T-cell (primary cell): ENCODE measurements at regions not wholly inside any gene's neighbourhood (a gene's known extent, or its start where the extent isn't known, plus 50 kb on each side); places are given as distances from the start of the nearest gene placed in this dataset.

ENCODE experiments used
- ATAC-seq, 4 experiments: fragments of 200-7000 bp in 3 of 4; fragments of 150-1000 bp in 1 of 4; cut with Tn5 transposase; replicated peaks in 1 of 4; 1 replicate in 3 of 4; 2 replicates in 1 of 4; pipeline ENCODE4 v1.10.0; 2021; ENCODE audit warnings: moderate library complexity in 3 of 4, mild to moderate bottlenecking in 2 of 4, moderate number of reproducible peaks in 1 of 4
- CTCF ChIA-PET, 2 donors: fragments of 300-600 bp; sonication (Branson Sonifier 250); formaldehyde crosslinking; loops; one replicate each; lab custom pipeline; 2022; ENCODE audit warnings: antibody characterized with exemption in 2 of 2; lab: Charles Lee
- POLR2A ChIA-PET, 2 donors: fragments of 300-600 bp; sonication (Branson Sonifier 250); formaldehyde crosslinking; loops; one replicate each; lab custom pipeline; 2022; ENCODE audit warnings: antibody characterized with exemption in 2 of 2; lab: Charles Lee
- DNase-seq, 35 experiments: peaks; one replicate each; pipeline versions ENCODE4 v3.0.0 to v3.0.0-alpha.2; 2013 to 2023
- H3K27ac ChIP-seq: one replicate; pipeline ENCODE4 v1.5.1; 2013; ENCODE audit warnings: low read length
- H3K27me3 ChIP-seq, 2 experiments: replicated peaks in 1 of 2; 1 replicate in 1 of 2; 2 replicates in 1 of 2; pipeline versions ENCODE4 v1.6.1 to v1.7.0; 2013; ENCODE audit warnings: low read length in 1 of 2, mixed read lengths in 1 of 2; ENCODE audit not compliant: control insufficient read depth in 2 of 2, insufficient read depth in 2 of 2; ENCODE audit errors: extremely low read depth in 1 of 2
- H3K36me3 ChIP-seq, 2 donors: 1 replicate in 1 of 2; 2 replicates in 1 of 2; pipeline versions ENCODE4 v1.6.1 to v1.7.0; 2013; ENCODE audit warnings: low read length in 1 of 2; ENCODE audit not compliant: control insufficient read depth in 2 of 2, insufficient read depth in 1 of 2; ENCODE audit errors: extremely low read depth in 1 of 2
- H3K4me1 ChIP-seq, 2 experiments: 1 replicate in 1 of 2; 2 replicates in 1 of 2; pipeline versions ENCODE4 v1.6.1 to v1.7.0; 2013; ENCODE audit warnings: low read length in 2 of 2, mixed read lengths in 1 of 2; ENCODE audit not compliant: insufficient read depth in 2 of 2, control insufficient read depth in 1 of 2; ENCODE audit errors: extremely low read depth in 1 of 2
- H3K4me3 ChIP-seq, 2 donors: 1 replicate in 1 of 2; 2 replicates in 1 of 2; pipeline versions ENCODE4 v1.5.1 to v1.7.0; 2013; ENCODE audit warnings: mild to moderate bottlenecking in 2 of 2, low read length in 1 of 2, moderate library complexity in 1 of 2; ENCODE audit not compliant: control insufficient read depth in 1 of 2; ENCODE audit errors: extremely low read depth in 1 of 2
- H3K9me3 ChIP-seq: 2 replicates; pipeline ENCODE4 v1.7.0; 2013
- H3K27ac Mint-ChIP-seq, 2 donors: one replicate each; pipeline ENCODE4 v1.8.0; 2020 to 2021; ENCODE audit warnings: mild to moderate bottlenecking in 2 of 2, mixed read lengths in 2 of 2
- H3K27me3 Mint-ChIP-seq, 2 donors: one replicate each; pipeline ENCODE4 v1.8.0; 2021 to 2022; ENCODE audit warnings: mixed read lengths in 2 of 2
- H3K36me3 Mint-ChIP-seq: one replicate; pipeline ENCODE4 v1.8.0; 2021; ENCODE audit warnings: mixed read lengths
- H3K4me1 Mint-ChIP-seq, 3 donors: one replicate each; pipeline ENCODE4 v1.8.0; 2020 to 2022; ENCODE audit warnings: mixed read lengths in 3 of 3, mild to moderate bottlenecking in 1 of 3
- H3K4me3 Mint-ChIP-seq, 3 donors: one replicate each; pipeline ENCODE4 v1.8.0; 2020 to 2022; ENCODE audit warnings: mild to moderate bottlenecking in 3 of 3, mixed read lengths in 3 of 3, moderate library complexity in 3 of 3
- H3K9me3 Mint-ChIP-seq, 3 donors: one replicate each; pipeline ENCODE4 v1.8.0; 2020 to 2022; ENCODE audit warnings: mixed read lengths in 3 of 3
- WGBS: methylation state at CpG from one replicate; pipeline ENCODE4 v1.1.5; 2013; ENCODE audit warnings: missing lambda C conversion rate; ENCODE audit not compliant: insufficient coverage; 5-methylcytosine and 5-hydroxymethylcytosine counted together

DNA sequence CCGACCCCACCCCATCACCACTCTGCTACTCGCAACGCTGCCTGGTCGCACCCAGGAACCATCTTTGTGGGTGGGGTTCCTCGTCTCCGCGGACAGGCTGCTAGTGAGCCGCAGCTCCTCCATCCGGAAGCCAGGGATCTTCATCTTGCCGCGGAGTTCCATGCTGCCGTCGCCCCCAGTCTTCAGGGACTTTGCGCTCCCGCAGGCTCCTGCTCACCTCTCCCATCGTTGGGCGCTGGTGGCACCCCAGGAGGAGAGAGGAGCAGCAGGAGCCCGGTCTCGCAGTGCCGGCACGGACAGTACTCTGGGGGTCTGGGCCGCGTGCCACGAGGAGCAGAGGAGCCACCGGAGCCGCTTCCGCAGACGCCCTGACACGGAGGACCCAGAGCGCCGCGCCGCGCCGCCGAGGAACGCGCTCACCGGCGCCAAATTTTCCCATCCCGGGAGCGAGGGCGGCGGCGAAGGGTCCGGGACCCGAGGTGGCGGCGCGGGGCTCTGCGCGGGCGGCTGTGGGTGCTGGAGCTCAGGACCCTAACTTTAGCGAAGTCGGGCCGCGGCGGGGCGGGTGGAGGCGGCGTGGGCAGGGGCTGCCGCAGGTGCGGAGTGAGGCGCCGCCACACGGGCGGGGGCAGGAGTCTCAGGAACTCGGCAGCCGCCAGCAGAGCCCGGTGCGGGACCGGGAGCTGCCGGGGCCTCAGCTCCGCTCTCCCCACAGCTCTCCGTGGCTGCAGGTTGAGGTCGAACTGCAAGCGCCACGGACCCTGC is 750.1 kb upstream of the SORCS1 start:
- H3K4me3 ChIP-seq, result no peak overlapping the region
- H3K27me3 ChIP-seq, result peaks cover 5 to 8% of the 10 kb centered on the region in 2 experiments
- Mint-ChIP-seq H3K9me3 (peaks cover 5 to 12% (median 12%) of the 10 kb centered on the region in 3 donors), H3K27ac (no peak overlapping the region), H3K27me3 (peaks cover 12 to 15% of the 10 kb centered on the region in 2 donors), H3K36me3 (no peaks in the 10 kb centered on the region), H3K4me3 (no peak overlapping the region), H3K4me1 (no peaks in the 10 kb centered on the region)
- ATAC-seq (no peak), DNase-seq (peak in 2 of 35 experiments; percentile 0 to 2)
- no peak overlapping the region for H3K27ac ChIP-seq
- no peaks in the 10 kb centered on the region for H3K36me3 ChIP-seq
- no peaks in the 10 kb centered on the region for H3K4me1 ChIP-seq
- ChIA-PET POLR2A (no interaction called here), CTCF (no interaction called here)
- WGBS, result 12% methylated on average over 74 of the region's 78 CpGs
- H3K9me3 ChIP-seq, result no peaks in the 10 kb centered on the region

DNA sequence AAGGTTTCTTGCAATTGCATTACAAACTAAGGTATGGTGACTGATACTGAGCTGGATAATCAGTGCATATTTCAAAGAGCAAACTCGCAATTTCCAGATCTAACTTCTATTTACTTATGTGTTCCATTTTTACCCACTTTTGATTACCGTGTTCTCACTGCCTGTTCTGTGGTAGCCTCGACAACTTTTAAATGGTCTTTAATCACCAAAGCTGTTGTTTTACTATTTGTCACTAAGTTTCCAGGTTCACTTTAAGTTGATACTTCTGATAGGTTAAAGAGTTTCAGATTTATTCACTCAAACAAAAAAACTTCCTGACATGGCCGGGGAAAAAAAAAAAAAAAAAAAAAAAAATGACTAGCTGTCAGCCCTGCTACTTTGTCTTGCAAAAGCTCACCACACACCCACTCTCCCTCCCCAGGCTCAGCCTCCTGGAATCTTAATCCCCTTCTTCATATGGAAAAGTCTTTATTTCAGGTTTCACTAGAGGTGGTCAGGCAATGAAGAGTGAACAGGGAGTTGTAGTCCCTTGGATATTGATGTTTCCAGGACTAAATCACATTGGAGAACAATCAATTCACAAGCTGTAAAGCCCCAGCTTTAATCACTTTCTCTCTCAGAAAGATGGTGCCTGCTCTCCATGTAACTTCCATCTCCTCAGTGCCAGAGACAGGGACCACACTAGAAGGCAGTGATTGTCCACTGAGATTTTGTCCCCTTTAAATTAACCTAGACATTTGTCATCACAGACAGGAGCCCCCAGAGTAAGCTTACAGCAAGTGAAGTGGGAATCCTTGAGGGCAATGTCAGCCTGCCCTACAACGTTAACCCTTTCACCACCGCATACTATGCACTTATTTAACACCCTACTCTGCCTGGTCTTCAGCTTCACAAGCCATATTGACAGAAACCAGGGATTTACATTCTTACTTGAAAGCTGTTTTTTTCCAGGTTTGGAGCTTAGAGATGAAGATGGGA is 749.1 kb upstream of the SORCS1 start:
- Histone ChIP-seq H3K4me3 (no peak overlapping the region), H3K36me3 (no peaks in the 10 kb centered on the region), H3K9me3 (no peaks in the 10 kb centered on the region), H3K4me1 (no peaks in the 10 kb centered on the region), H3K27ac (no peak overlapping the region), H3K27me3 (peaks cover 5 to 8% of the 10 kb centered on the region in 2 experiments)
- no CpG with 5 or more reads among the region's 6 CpGs for WGBS
- no peak overlapping the region for H3K27ac Mint-ChIP-seq
- H3K36me3 Mint-ChIP-seq, result no peaks in the 10 kb centered on the region
- CTCF ChIA-PET, result no interaction called here
- DNase-seq (no peak), ATAC-seq (no peak)
- POLR2A ChIA-PET, result no interaction called here
- peaks cover 12 to 15% of the 10 kb centered on the region in 2 donors for H3K27me3 Mint-ChIP-seq
- H3K9me3 Mint-ChIP-seq, result peaks cover 2 to 9% (median 4%) of the 10 kb centered on the region in 3 donors
- H3K4me1 Mint-ChIP-seq, result no peaks in the 10 kb centered on the region
- H3K4me3 Mint-ChIP-seq, result no peak overlapping the region

DNA sequence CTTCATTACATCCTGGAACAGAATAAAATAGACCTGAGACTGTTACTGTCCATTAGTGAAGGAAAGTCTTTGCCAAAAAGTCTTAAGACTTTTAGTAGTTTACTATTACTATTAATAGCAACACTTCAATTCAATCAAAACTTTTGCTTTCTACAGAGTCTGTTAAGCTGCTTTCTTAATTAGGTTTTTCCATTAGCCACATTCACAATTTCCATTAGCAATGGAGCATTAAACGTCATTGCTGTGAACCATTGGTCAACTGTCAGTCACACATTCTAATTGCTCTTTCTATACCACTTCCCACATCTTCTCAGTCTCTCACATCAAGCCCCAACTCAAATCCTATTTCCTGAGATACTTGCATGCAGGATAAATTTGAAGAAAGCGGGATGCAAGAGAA is 736.6 kb upstream of the SORCS1 start:
- no peaks in the 10 kb centered on the region for H3K27me3 Mint-ChIP-seq
- Histone ChIP-seq H3K4me3 (no peak overlapping the region), H3K9me3 (no peaks in the 10 kb centered on the region), H3K27me3 (no peaks in the 10 kb centered on the region), H3K4me1 (no peaks in the 10 kb centered on the region), H3K27ac (no peak overlapping the region), H3K36me3 (no peaks in the 10 kb centered on the region)
- no peak overlapping the region for H3K4me3 Mint-ChIP-seq
- WGBS, result 29% methylated on average over 1 of the region's 2 CpGs
- H3K36me3 Mint-ChIP-seq, result no peaks in the 10 kb centered on the region
- ATAC-seq (no peak), DNase-seq (no peak)
- POLR2A ChIA-PET, result no interaction called here
- CTCF ChIA-PET, result no interaction called here
- no peak overlapping the region for H3K27ac Mint-ChIP-seq
- H3K9me3 Mint-ChIP-seq, result peaks cover 10 to 13% (median 11%) of the 10 kb centered on the region in 3 donors
- H3K4me1 Mint-ChIP-seq, result no peaks in the 10 kb centered on the region

DNA sequence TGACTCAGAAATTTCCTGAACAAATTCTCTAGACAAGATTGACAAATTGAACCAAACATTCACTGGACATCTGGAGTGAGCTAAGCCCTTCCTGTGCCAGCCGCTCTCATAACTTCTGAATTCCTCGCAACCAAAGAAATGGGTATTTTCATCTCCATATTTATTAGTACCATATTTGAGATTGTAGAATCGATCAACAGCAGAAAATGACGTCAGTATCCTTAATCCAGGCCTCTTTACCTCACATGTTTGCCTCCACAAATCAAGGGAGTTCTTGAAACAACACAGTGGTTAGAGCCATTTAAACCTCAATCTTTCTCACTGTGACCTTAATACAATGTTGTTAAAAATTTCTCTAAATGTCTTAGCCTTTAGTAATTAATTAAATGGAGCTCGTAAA is 735.6 kb upstream of the SORCS1 start:
- CTCF ChIA-PET, result no interaction called here
- no peaks in the 10 kb centered on the region for H3K27me3 Mint-ChIP-seq
- H3K4me3 ChIP-seq, result no peak overlapping the region
- H3K36me3 ChIP-seq, result no peaks in the 10 kb centered on the region
- no peaks in the 10 kb centered on the region for H3K9me3 ChIP-seq
- DNase-seq, result no peak
- no peak overlapping the region for H3K27ac Mint-ChIP-seq
- no peaks in the 10 kb centered on the region for H3K4me1 Mint-ChIP-seq
- H3K27me3 ChIP-seq, result no peaks in the 10 kb centered on the region
- ATAC-seq, result no peak
- H3K27ac ChIP-seq, result no peak overlapping the region
- no peaks in the 10 kb centered on the region for H3K36me3 Mint-ChIP-seq
- H3K4me3 Mint-ChIP-seq, result no peak overlapping the region
- peaks cover 12 to 13% (median 13%) of the 10 kb centered on the region in 3 donors for H3K9me3 Mint-ChIP-seq
- H3K4me1 ChIP-seq, result no peaks in the 10 kb centered on the region
- WGBS, result no CpG with 5 or more reads among the region's 5 CpGs
- POLR2A ChIA-PET, result no interaction called here

- Histone ChIP-seq H3K36me3 (no peaks in the 10 kb centered on the region), H3K4me3 (no peak overlapping the region), H3K27ac (no peak overlapping the region), H3K9me3 (no peaks in the 10 kb centered on the region), H3K4me1 (no peaks in the 10 kb centered on the region), H3K27me3 (no peaks in the 10 kb centered on the region)
- ChIA-PET POLR2A (no interaction called here), CTCF (no interaction called here)
- no peak overlapping the region for H3K27ac Mint-ChIP-seq
- H3K9me3 Mint-ChIP-seq, result peaks cover 13% of the 10 kb centered on the region in 3 donors
- 42% methylated on average over 2 of the region's 4 CpGs for WGBS
- no peak overlapping the region for H3K4me3 Mint-ChIP-seq
- no peak for DNase-seq
- no peaks in the 10 kb centered on the region for H3K4me1 Mint-ChIP-seq
- no peak for ATAC-seq
- H3K27me3 Mint-ChIP-seq, result no peaks in the 10 kb centered on the region
- H3K36me3 Mint-ChIP-seq, result no peaks in the 10 kb centered on the region
Observed at GRCh38 chr10:107899502-107900062, 735.1 kb upstream of the SORCS1 start.

- no peaks in the 10 kb centered on the region for H3K36me3 ChIP-seq
- H3K9me3 ChIP-seq, result no peaks in the 10 kb centered on the region
- no peak overlapping the region for H3K27ac ChIP-seq
- no peak overlapping the region for H3K4me3 ChIP-seq
- Mint-ChIP-seq H3K27ac (no peak overlapping the region), H3K4me1 (no peaks in the 10 kb centered on the region), H3K4me3 (no peak overlapping the region), H3K36me3 (no peaks in the 10 kb centered on the region), H3K27me3 (no peaks in the 10 kb centered on the region), H3K9me3 (peaks cover 9 to 14% (median 11%) of the 10 kb centered on the region in 3 donors)
- ChIA-PET CTCF (no interaction called here), POLR2A (no interaction called here)
- no peak for ATAC-seq
- no peaks in the 10 kb centered on the region for H3K27me3 ChIP-seq
- 81% methylated on average over 4 of the region's 4 CpGs for WGBS
- no peak for DNase-seq
- no peaks in the 10 kb centered on the region for H3K4me1 ChIP-seq
Observed at GRCh38 chr10:107899075-107899474, 734.6 kb upstream of the SORCS1 start.
